ENCODE measurements at regions not wholly inside any gene's neighbourhood (a gene's known extent, or its start where the extent isn't known, plus 50 kb on each side); places are given as distances from the start of the nearest gene placed in this dataset.

- DNase-seq (ENCODE audit: low read depth): no peak
- TF ChIP-seq CTCF (IDR thresholded peaks at IDR 0.05; ENCODE audit: insufficient read depth, low read length, poor library complexity, severe bottlenecking): no peak
Measured at GRCh38 chr5:158398360-158399201, 539.6 kb upstream of the CLINT1 start.

GRCh38 chr5:158397278-158397677 lies 538.3 kb upstream of the CLINT1 start:
- H3K36me3 ChIP-seq (ENCODE audit: control insufficient read depth, insufficient read depth, low read length): no peaks in the 10 kb centered on the region
- DNase-seq (ENCODE audit: low read depth): no peak
- no peak overlapping the region for H3K4me3 ChIP-seq (ENCODE audit: low read depth, low read length)
- H3K27me3 ChIP-seq (ENCODE audit: control insufficient read depth, insufficient read depth, low read length): no peaks in the 10 kb centered on the region
- no peak for TF ChIP-seq CTCF (IDR thresholded peaks at IDR 0.05; ENCODE audit: insufficient read depth, low read length, poor library complexity, severe bottlenecking)

More at GRCh38 chr5:158398360-158399201, 539.6 kb upstream of the CLINT1 start:
- no peaks in the 10 kb centered on the region for H3K36me3 ChIP-seq (ENCODE audit: control insufficient read depth, insufficient read depth, low read length)
- no peak overlapping the region for H3K4me3 ChIP-seq (ENCODE audit: low read depth, low read length)
- no peaks in the 10 kb centered on the region for H3K27me3 ChIP-seq (ENCODE audit: control insufficient read depth, insufficient read depth, low read length)

- Histone ChIP-seq H3K36me3 (ENCODE audit: control insufficient read depth, insufficient read depth, low read length) (no peaks in the 10 kb centered on the region), H3K4me3 (ENCODE audit: low read depth, low read length) (no peak overlapping the region), H3K27me3 (ENCODE audit: control insufficient read depth, insufficient read depth, low read length) (no peaks in the 10 kb centered on the region)
- DNase-seq (ENCODE audit: low read depth): no peak
- TF ChIP-seq CTCF (IDR thresholded peaks at IDR 0.05; ENCODE audit: insufficient read depth, low read length, poor library complexity, severe bottlenecking): no peak
Measured at GRCh38 chr5:158394102-158394501, 535.2 kb upstream of the CLINT1 start.

- TF ChIP-seq CTCF (IDR thresholded peaks at IDR 0.05; ENCODE audit: insufficient read depth, low read length, poor library complexity, severe bottlenecking): no peak
- Histone ChIP-seq H3K36me3 (ENCODE audit: control insufficient read depth, insufficient read depth, low read length) (no peaks in the 10 kb centered on the region), H3K27me3 (ENCODE audit: control insufficient read depth, insufficient read depth, low read length) (no peaks in the 10 kb centered on the region), H3K4me3 (ENCODE audit: low read depth, low read length) (no peak overlapping the region)
- DNase-seq (ENCODE audit: low read depth): no peak
Measured at GRCh38 chr5:158393457-158393856, 534.5 kb upstream of the CLINT1 start.

- no peak for DNase-seq (ENCODE audit: low read depth)
- no peak overlapping the region for H3K4me3 ChIP-seq (ENCODE audit: low read depth, low read length)
- H3K27me3 ChIP-seq (ENCODE audit: control insufficient read depth, insufficient read depth, low read length): no peaks in the 10 kb centered on the region
- no peak for TF ChIP-seq CTCF (IDR thresholded peaks at IDR 0.05; ENCODE audit: insufficient read depth, low read length, poor library complexity, severe bottlenecking)
- H3K36me3 ChIP-seq (ENCODE audit: control insufficient read depth, insufficient read depth, low read length): no peaks in the 10 kb centered on the region
Measured at GRCh38 chr5:158392753-158393152, 533.8 kb upstream of the CLINT1 start.

- no peak overlapping the region for H3K4me3 ChIP-seq (ENCODE audit: low read depth, low read length)
- no peaks in the 10 kb centered on the region for H3K36me3 ChIP-seq (ENCODE audit: control insufficient read depth, insufficient read depth, low read length)
- DNase-seq (ENCODE audit: low read depth): no peak
- H3K27me3 ChIP-seq (ENCODE audit: control insufficient read depth, insufficient read depth, low read length): no peaks in the 10 kb centered on the region
- TF ChIP-seq CTCF (IDR thresholded peaks at IDR 0.05; ENCODE audit: insufficient read depth, low read length, poor library complexity, severe bottlenecking): no peak
Measured at GRCh38 chr5:158390577-158390976, 531.6 kb upstream of the CLINT1 start.
